ENCODE measurements at regions not wholly inside any gene's neighbourhood (a gene's known extent, or its start where the extent isn't known, plus 50 kb on each side); places are given as distances from the start of the nearest gene placed in this dataset.

GRCh38 chr4:34814266-34814665 lies 1430.0 kb downstream of the ARAP2 start:
- Histone ChIP-seq H4K5ac (ENCODE audit: insufficient read length, low read depth, low read length) (no peak overlapping the region), H4K91ac (ENCODE audit: insufficient read length, low read depth, low read length) (no peak overlapping the region), H3K14ac (ENCODE audit: insufficient read depth, low read length) (no peak overlapping the region), H2BK15ac (ENCODE audit: low read depth, low read length) (no peak overlapping the region), H2BK20ac (ENCODE audit: low read depth, low read length, poor library complexity, severe bottlenecking) (no peak overlapping the region), H4K20me1 (ENCODE audit: control insufficient read depth, insufficient read depth, insufficient read length) (no peaks in the 10 kb centered on the region), H3K4me2 (ENCODE audit: insufficient read depth, insufficient read length, low read length) (no peak overlapping the region), H2BK5ac (ENCODE audit: insufficient read length, low read length) (no peak overlapping the region), H3K23ac (ENCODE audit: insufficient read length, low read depth, low read length) (no peak overlapping the region), H3T11ph (ENCODE audit: low read length) (no peak overlapping the region), H2AK5ac (ENCODE audit: insufficient read length, low read length) (no peak overlapping the region), H2BK12ac (ENCODE audit: insufficient read length, low read depth, low read length) (no peak overlapping the region), H3K4ac (ENCODE audit: low read depth, low read length) (no peak overlapping the region), H3K9ac (ENCODE audit: extremely low read depth, insufficient read length, low read length) (no peak overlapping the region), H3K23me2 (ENCODE audit: insufficient read length, low read depth, low read length, poor library complexity, severe bottlenecking) (no peaks in the 10 kb centered on the region), H3K79me1 (ENCODE audit: insufficient read depth, low read depth, low read length, poor library complexity, severe bottlenecking) (no peaks in the 10 kb centered on the region), H3K56ac (ENCODE audit: insufficient read length, low read depth, low read length) (no peak overlapping the region), H3K18ac (ENCODE audit: insufficient read length, low read depth, low read length) (no peak overlapping the region), H3K4me1 (ENCODE audit: insufficient read depth, low read length) (no peaks in the 10 kb centered on the region), H2BK120ac (ENCODE audit: low read depth, low read length, poor library complexity, severe bottlenecking) (no peak overlapping the region), H3K27me3 (ENCODE audit: insufficient read depth, low read length) (no peaks in the 10 kb centered on the region), H3K9me3 (ENCODE audit: control insufficient read depth, low read depth, low read length) (no peaks in the 10 kb centered on the region), H4K8ac (replicated peaks; ENCODE audit: insufficient read length, low read depth, low read length) (no peak overlapping the region), H2AFZ (ENCODE audit: low read length) (no peak overlapping the region), H3K27ac (ENCODE audit: insufficient read length, low read depth, low read length) (no peak overlapping the region), H3K79me2 (ENCODE audit: insufficient read depth, low read length) (no peaks in the 10 kb centered on the region)
- no peaks in the 10 kb centered on the region for H3K36me3 Mint-ChIP-seq (ENCODE audit: insufficient read depth in 1 of 3, low read depth in 3 of 3)
- no peaks in the 10 kb centered on the region for H3K27me3 Mint-ChIP-seq (ENCODE audit: low read depth)
- no peak for DNase-seq
- WGBS (ENCODE audit: extremely low coverage, insufficient read length, low lambda C conversion rate), result no CpG with 5 or more reads among the region's 3 CpGs
- no peaks in the 10 kb centered on the region for H3K4me1 Mint-ChIP-seq
- TF ChIP-seq CTCF (conservative IDR thresholded peaks at IDR 0.05), result no peak
- no peak overlapping the region for H3K4me3 Mint-ChIP-seq
- H3K27ac Mint-ChIP-seq, result no peak overlapping the region
- no peaks in the 10 kb centered on the region for H3K9me3 Mint-ChIP-seq

Data from H9 (cell line).